ENCODE measurements at regions not wholly inside any gene's neighbourhood (a gene's known extent, or its start where the extent isn't known, plus 50 kb on each side); places are given as distances from the start of the nearest gene placed in this dataset.

GRCh38 chr2:126571403-126571802, 84.6 kb upstream of the GYPC start:
- no peak overlapping the region for H3K27ac ChIP-seq
- DNase-seq (ENCODE audit: low read depth, low spot score): no peak

GRCh38 chr2:126575631-126576030, 80.3 kb upstream of the GYPC start:
- no peak overlapping the region for H3K27ac ChIP-seq
- DNase-seq (ENCODE audit: low read depth, low spot score): no peak

- no peak for DNase-seq (ENCODE audit: low read depth, low spot score)
- no peak overlapping the region for H3K27ac ChIP-seq
Measured at GRCh38 chr2:126579868-126580267, 76.1 kb upstream of the GYPC start.

- no peak for DNase-seq (ENCODE audit: low read depth, low spot score)
- no peak overlapping the region for H3K27ac ChIP-seq
Measured at GRCh38 chr2:126586317-126586716, 69.6 kb upstream of the GYPC start.

GRCh38 chr2:126599062-126599461, 56.9 kb upstream of the GYPC start:
- H3K27ac ChIP-seq: no peak overlapping the region
- no peak for DNase-seq (ENCODE audit: low read depth, low spot score)

- DNase-seq (ENCODE audit: low read depth, low spot score): no peak
- H3K27ac ChIP-seq: no peak overlapping the region
Measured at GRCh38 chr2:126600742-126601141, 55.2 kb upstream of the GYPC start.

- no peak for DNase-seq (ENCODE audit: low read depth, low spot score)
- no peak overlapping the region for H3K27ac ChIP-seq
Measured at GRCh38 chr2:126602334-126602733, 53.6 kb upstream of the GYPC start.
